ENCODE measurements at regions not wholly inside any gene's neighbourhood (a gene's known extent, or its start where the extent isn't known, plus 50 kb on each side); places are given as distances from the start of the nearest gene placed in this dataset.

DNA sequence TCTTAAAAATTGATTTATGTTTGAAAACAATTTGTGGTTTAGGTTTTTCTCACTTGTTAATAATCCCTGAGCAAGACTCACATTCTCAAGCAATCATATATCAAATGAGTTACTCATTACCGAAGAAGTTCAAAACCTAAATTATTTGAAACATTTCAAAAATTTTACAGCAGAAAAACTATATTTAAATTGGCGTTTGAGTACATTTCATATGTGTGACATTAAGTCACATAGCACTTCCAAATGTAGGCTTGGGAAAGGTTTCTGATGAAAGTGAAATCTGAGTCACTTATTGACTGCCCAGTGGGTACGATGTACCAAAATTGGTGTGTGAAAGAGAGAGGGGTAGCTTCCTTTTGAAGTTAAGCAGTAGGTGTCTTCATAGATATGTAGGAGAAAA, 411.4 kb upstream of the SGCD start:
- Histone ChIP-seq H3K9ac (replicated peaks; ENCODE audit: extremely low read depth, insufficient read depth, low read length) (no peak overlapping the region), H3K9me1 (replicated peaks; ENCODE audit: control insufficient read depth, extremely low read depth, insufficient read depth, low read length) (no peaks in the 10 kb centered on the region), H3K79me2 (ENCODE audit: control insufficient read depth, insufficient read depth, low read length) (no peaks in the 10 kb centered on the region), H3K4me1 (ENCODE audit: control insufficient read depth, extremely low read depth, insufficient read depth, low read length) (no peaks in the 10 kb centered on the region), H2AFZ (ENCODE audit: low read depth, low read length) (no peak overlapping the region), H3K4me3 (replicated peaks in 1 of 3; ENCODE audit: insufficient read depth in 1 of 3, low read depth in 1 of 3, low read length in 3 of 3) (no peak overlapping the region), H3K27me3 (ENCODE audit: control insufficient read depth in 2 of 2, insufficient read depth in 2 of 2, low read length in 2 of 2) (no peaks in the 10 kb centered on the region), H4K20me1 (replicated peaks; ENCODE audit: control insufficient read depth, extremely low read depth, insufficient read depth, low read length) (no peaks in the 10 kb centered on the region), H3K36me3 (ENCODE audit: control insufficient read depth in 2 of 2, extremely low read depth in 1 of 2, insufficient read depth in 2 of 2, low read length in 2 of 2) (no peaks in the 10 kb centered on the region), H3K27ac (ENCODE audit: insufficient read depth, low read depth, low read length) (no peak overlapping the region), H3K4me2 (ENCODE audit: insufficient read depth, low read length) (no peak overlapping the region), H3K9me3 (replicated peaks; ENCODE audit: control insufficient read depth, insufficient read depth, low read length) (no peaks in the 10 kb centered on the region)
- dilution Hi-C loops (cut with MboI; ENCODE audit: extremely low pct_ligation_motif_present, low sequenced_read_pairs) = no loop called here
- TF ChIP-seq POLR2AphosphoS5 (IDR thresholded peaks at IDR 0.05; ENCODE audit: insufficient read depth, low read depth, low read length) = no peak
- TF ChIP-seq POLR2A (IDR thresholded peaks at IDR 0.05; ENCODE audit: low read depth, low read length) = no peak
- TF ChIP-seq, protein P1, sequence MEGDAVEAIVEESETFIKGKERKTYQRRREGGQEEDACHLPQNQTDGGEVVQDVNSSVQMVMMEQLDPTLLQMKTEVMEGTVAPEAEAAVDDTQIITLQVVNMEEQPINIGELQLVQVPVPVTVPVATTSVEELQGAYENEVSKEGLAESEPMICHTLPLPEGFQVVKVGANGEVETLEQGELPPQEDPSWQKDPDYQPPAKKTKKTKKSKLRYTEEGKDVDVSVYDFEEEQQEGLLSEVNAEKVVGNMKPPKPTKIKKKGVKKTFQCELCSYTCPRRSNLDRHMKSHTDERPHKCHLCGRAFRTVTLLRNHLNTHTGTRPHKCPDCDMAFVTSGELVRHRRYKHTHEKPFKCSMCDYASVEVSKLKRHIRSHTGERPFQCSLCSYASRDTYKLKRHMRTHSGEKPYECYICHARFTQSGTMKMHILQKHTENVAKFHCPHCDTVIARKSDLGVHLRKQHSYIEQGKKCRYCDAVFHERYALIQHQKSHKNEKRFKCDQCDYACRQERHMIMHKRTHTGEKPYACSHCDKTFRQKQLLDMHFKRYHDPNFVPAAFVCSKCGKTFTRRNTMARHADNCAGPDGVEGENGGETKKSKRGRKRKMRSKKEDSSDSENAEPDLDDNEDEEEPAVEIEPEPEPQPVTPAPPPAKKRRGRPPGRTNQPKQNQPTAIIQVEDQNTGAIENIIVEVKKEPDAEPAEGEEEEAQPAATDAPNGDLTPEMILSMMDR (IDR thresholded peaks at IDR 0.05; ENCODE audit: extremely low read depth in 1 of 2, insufficient read depth in 1 of 2, low read depth in 1 of 2, low read length in 2 of 2) = no peak
- TF ChIP-seq GATA2 (IDR thresholded peaks at IDR 0.05; ENCODE audit: insufficient read depth, insufficient read length, low read depth, low read length) = no peak
- no peak for TF ChIP-seq MYC (IDR thresholded peaks at IDR 0.05; ENCODE audit: low read depth, low read length)
- no peak for TF ChIP-seq FOS (IDR thresholded peaks at IDR 0.05; ENCODE audit: borderline replicate concordance, insufficient read depth, low read length)
- TF ChIP-seq JUN (IDR thresholded peaks at IDR 0.05; ENCODE audit: borderline replicate concordance, insufficient read depth, insufficient read length, low read depth) = no peak
- TF ChIP-seq, protein P2, sequence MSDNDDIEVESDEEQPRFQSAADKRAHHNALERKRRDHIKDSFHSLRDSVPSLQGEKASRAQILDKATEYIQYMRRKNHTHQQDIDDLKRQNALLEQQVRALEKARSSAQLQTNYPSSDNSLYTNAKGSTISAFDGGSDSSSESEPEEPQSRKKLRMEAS (IDR thresholded peaks at IDR 0.05; ENCODE audit: insufficient read depth, insufficient read length) = no peak
- no peak for TF ChIP-seq EZH2 (IDR thresholded peaks at IDR 0.05; ENCODE audit: borderline replicate concordance, low read depth, low read length, severe bottlenecking)
- CTCF ChIA-PET = no interaction called here
- intact Hi-C loops (cut with micrococcal nuclease) = no loop called here
- DNase-seq (ENCODE audit: low read depth, low spot score) (no peak), FAIRE-seq (no peak)
- POLR2A ChIA-PET = no interaction called here
- BruUV-seq (replicated peaks) = no TSS peak

Measured in endothelial cell of umbilical vein (primary cell).